NOMO-1 treated with dmso at 0.1 percent for 144 hours (cell line): ENCODE measurements at regions not wholly inside any gene's neighbourhood (a gene's known extent, or its start where the extent isn't known, plus 50 kb on each side); places are given as distances from the start of the nearest gene placed in this dataset.
"Not testable (repeated sequence)": the region's sequence is repeated elsewhere in the genome, so short reads cannot be mapped to it uniquely, and the experiment has no call there.

Source experiments
- DNase-seq: peaks from one replicate; lab custom pipeline; 2025; ENCODE audit not compliant: unreplicated experiment; lab: John Stamatoyannopoulos, UW

GRCh38 chr18:1468550-1468949 lies 563.9 kb downstream of the ADCYAP1 start:
- DNase-seq, result no peak

GRCh38 chr18:1475867-1476266 lies 571.2 kb downstream of the ADCYAP1 start:
- no peak for DNase-seq

- DNase-seq, result no peak
Measured at GRCh38 chr18:1480309-1480708, 575.6 kb downstream of the ADCYAP1 start.

- no peak for DNase-seq
Measured at GRCh38 chr18:1481577-1481976, 576.9 kb downstream of the ADCYAP1 start.

- DNase-seq, result no peak
Measured at GRCh38 chr18:1483385-1483784, 578.7 kb downstream of the ADCYAP1 start.

- no peak for DNase-seq
Measured at GRCh38 chr18:1487457-1487856, 582.8 kb downstream of the ADCYAP1 start.

GRCh38 chr18:1488394-1488793 lies 583.7 kb downstream of the ADCYAP1 start:
- no peak for DNase-seq

GRCh38 chr18:1488957-1489356 lies 584.3 kb downstream of the ADCYAP1 start:
- no peak for DNase-seq

GRCh38 chr18:1495387-1495786 lies 590.7 kb downstream of the ADCYAP1 start:
- DNase-seq, result no peak

- no peak for DNase-seq
Measured at GRCh38 chr18:1496096-1496495, 591.4 kb downstream of the ADCYAP1 start.

GRCh38 chr18:1498216-1498615 lies 593.5 kb downstream of the ADCYAP1 start:
- no peak for DNase-seq

- no peak for DNase-seq
Measured at GRCh38 chr18:1499265-1499664, 594.6 kb downstream of the ADCYAP1 start.

GRCh38 chr18:1503847-1504246 lies 599.2 kb downstream of the ADCYAP1 start:
- no peak for DNase-seq

- DNase-seq, result no peak
Measured at GRCh38 chr18:1505856-1506255, 601.2 kb downstream of the ADCYAP1 start.

GRCh38 chr18:1510542-1511179 lies 606.0 kb downstream of the ADCYAP1 start:
- no peak for DNase-seq

GRCh38 chr18:1511619-1512311 lies 607.1 kb downstream of the ADCYAP1 start:
- no peak for DNase-seq

- no peak for DNase-seq
Measured at GRCh38 chr18:1513519-1513918, 608.8 kb downstream of the ADCYAP1 start.

- not testable (repeated sequence) for DNase-seq
Measured at GRCh38 chr18:1521588-1522248, 617.0 kb downstream of the ADCYAP1 start.

- DNase-seq, result no peak
Measured at GRCh38 chr18:1522249-1522615, 617.6 kb downstream of the ADCYAP1 start.

- no peak for DNase-seq
Measured at GRCh38 chr18:1526991-1527390, 622.3 kb downstream of the ADCYAP1 start.

GRCh38 chr18:1527805-1528204 lies 623.1 kb downstream of the ADCYAP1 start:
- DNase-seq, result no peak

- DNase-seq, result no peak
Measured at GRCh38 chr18:1528447-1528846, 623.8 kb downstream of the ADCYAP1 start.
